ENCODE measurements at regions not wholly inside any gene's neighbourhood (a gene's known extent, or its start where the extent isn't known, plus 50 kb on each side); places are given as distances from the start of the nearest gene placed in this dataset.
"Not testable (repeated sequence)": the region's sequence is repeated elsewhere in the genome, so short reads cannot be mapped to it uniquely, and the experiment has no call there.

DNA sequence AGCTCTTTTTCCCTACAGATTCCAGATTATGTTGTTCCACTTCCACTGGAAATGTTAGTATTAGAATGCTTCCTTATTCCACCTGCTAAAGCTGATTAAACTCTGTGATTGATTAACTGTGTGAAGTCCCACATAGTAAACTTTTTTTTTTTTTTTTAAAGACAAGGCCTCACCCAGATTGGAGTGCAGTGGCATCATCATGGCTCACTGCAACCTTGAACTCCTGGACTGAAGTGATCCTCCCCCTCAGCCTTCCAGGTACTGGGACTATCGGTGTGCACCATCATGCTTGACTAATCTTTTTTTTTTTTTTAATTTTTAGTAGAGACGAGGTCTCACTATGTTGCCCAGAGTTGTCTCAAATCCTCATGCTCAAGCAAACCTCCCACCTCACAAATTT is 108.5 kb upstream of the RBMS1 start:
- no peaks in the 10 kb centered on the region for H3K4me1 Mint-ChIP-seq
- DNase-seq (ENCODE audit: low spot score in 2 of 2) (no peak), ATAC-seq (ENCODE audit: low read depth) (no peak)

DNA sequence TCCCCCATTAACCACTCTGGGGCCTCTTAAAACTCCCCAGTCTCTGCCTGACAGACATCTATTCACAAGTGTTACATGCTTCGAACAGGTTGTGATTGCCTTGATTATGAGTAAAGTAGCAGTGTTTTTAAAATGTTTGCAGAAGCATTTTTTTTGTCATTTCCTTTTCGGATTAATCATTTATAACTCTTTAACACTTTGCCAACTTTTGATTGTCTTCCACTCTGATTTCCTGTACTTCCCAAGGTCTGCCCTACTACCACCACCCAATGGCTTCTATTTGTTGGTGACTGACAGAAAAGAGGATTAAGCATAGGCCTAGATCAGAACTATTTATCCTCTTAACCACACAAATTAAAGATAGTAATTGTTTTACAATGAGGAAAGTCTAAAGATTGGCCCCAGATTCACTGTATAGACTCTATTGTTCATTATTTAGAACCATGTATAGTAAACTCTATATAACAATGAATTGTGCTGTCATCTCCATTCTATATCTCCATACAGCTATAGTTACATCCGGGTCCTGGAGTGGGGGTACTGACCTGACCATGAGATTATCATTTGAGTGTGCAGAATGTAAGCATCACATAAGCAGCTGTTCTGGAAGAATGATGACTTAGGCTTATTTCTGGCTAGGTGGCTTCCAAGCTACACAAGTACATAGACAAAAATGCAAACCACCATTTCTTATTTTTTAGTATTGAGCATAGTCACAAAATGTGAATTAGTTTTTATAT is 110.3 kb upstream of the RBMS1 start:
- H3K27ac Mint-ChIP-seq, result no peak overlapping the region
- no peaks in the 10 kb centered on the region for H3K9me3 Mint-ChIP-seq
- peaks cover 2% of the 10 kb centered on the region for H3K27me3 Mint-ChIP-seq
- ATAC-seq (ENCODE audit: low read depth), result no peak
- H3K36me3 Mint-ChIP-seq, result no peaks in the 10 kb centered on the region
- no peak overlapping the region for H3K4me3 Mint-ChIP-seq
- DNase-seq (ENCODE audit: low spot score in 2 of 2), result no peak
- no peaks in the 10 kb centered on the region for H3K4me1 Mint-ChIP-seq

More for the DNA sequence above, 108.5 kb upstream of the RBMS1 start:
- Mint-ChIP-seq H3K27me3 (peaks cover 2% of the 10 kb centered on the region), H3K4me3 (no peak overlapping the region), H3K27ac (no peak overlapping the region), H3K9me3 (no peaks in the 10 kb centered on the region), H3K36me3 (no peaks in the 10 kb centered on the region)

DNA sequence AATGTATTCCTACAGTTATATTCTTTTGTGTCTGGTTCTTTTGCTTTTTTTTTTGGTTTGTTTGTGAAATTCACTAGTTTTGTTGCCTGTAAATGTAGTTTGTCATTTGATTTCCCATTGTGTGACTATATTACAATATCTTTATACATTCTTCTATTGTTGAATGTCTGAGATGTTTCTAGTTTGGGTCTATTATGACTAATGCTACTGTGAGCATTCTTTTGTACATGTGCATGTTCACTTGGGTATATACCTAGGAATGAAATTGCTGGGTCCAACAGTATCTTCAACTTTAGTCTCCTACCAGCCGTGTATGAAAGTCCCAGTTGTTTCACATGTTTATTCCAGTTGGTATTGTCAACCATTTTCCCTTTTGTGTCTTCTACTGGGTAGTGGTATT is 112.7 kb upstream of the RBMS1 start:
- no peaks in the 10 kb centered on the region for H3K4me1 Mint-ChIP-seq
- no peak overlapping the region for H3K27ac Mint-ChIP-seq
- DNase-seq (ENCODE audit: low spot score in 2 of 2) (no peak), ATAC-seq (ENCODE audit: low read depth) (no peak)
- no peaks in the 10 kb centered on the region for H3K9me3 Mint-ChIP-seq
- no peak overlapping the region for H3K4me3 Mint-ChIP-seq
- H3K36me3 Mint-ChIP-seq, result no peaks in the 10 kb centered on the region
- peaks cover 5% of the 10 kb centered on the region for H3K27me3 Mint-ChIP-seq

DNA sequence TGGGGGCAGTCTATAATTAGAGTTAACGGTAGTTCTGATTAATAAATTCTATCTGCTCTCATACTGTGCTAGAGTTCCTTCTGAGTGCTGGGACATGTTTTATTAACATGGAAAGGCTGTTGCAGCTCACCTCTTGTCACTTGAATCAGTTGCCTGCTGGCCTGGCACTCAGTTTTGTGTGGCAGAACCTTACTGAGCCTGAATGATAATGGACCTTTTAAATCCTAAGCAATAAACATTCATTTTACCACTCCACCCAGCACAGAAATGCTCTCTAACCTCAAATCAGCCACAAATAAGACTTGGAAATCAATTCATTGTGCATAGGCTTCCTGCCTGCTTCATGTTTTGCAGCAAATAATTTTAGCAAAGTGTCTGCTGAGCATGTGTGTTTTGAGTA is 115.0 kb upstream of the RBMS1 start:
- H3K27ac Mint-ChIP-seq, result no peak overlapping the region
- H3K9me3 Mint-ChIP-seq, result no peaks in the 10 kb centered on the region
- DNase-seq (ENCODE audit: low spot score in 2 of 2) (no peak), ATAC-seq (ENCODE audit: low read depth) (no peak)
- no peaks in the 10 kb centered on the region for H3K4me1 Mint-ChIP-seq
- no peak overlapping the region for H3K4me3 Mint-ChIP-seq
- peaks cover 13% of the 10 kb centered on the region for H3K27me3 Mint-ChIP-seq
- H3K36me3 Mint-ChIP-seq, result no peaks in the 10 kb centered on the region

DNA sequence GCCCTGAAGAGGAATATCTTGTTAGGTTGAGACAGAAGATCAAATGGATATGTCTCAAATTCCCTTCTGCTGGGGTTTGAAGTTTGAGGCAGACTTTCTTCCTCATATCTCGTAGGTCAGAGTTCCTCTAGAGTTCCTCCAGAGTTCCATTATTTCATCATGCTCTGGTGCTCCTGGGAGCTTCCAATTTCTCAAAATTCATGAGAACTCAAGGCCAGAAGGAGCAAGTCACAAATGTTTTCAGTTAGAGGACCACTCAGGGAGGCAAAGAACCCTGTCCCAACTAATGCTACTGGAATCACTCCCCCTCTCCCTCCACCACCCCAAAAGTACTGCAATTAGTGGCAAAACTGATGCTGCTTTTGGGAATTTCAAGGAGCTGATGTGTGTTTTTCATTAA is 115.7 kb upstream of the RBMS1 start:
- H3K27me3 Mint-ChIP-seq, result peaks cover 17% of the 10 kb centered on the region
- no peak for DNase-seq (ENCODE audit: low spot score in 2 of 2)
- no peaks in the 10 kb centered on the region for H3K9me3 Mint-ChIP-seq
- no peak overlapping the region for H3K27ac Mint-ChIP-seq
- no peaks in the 10 kb centered on the region for H3K36me3 Mint-ChIP-seq
- H3K4me3 Mint-ChIP-seq, result no peak overlapping the region
- no peaks in the 10 kb centered on the region for H3K4me1 Mint-ChIP-seq
- ATAC-seq (ENCODE audit: low read depth), result no peak

DNA sequence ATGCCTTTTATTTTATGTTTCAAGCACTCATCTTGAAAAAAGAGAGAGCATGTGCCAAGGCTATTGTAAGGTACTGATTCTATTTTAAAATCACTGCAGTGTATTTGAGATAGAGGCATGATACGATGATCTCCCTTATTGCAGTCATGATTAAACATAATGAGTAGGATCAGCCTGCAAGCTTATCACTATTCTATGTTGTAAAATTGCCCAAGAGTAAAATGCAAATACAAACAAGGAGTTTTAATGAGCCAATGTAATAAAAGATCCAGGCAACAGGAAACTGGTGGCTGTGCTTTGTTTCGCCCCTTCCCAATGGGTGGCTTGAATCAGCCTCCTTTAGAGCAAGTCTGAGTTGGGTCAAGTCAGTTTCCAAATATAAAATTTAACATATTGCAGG is 116.4 kb upstream of the RBMS1 start:
- ATAC-seq (ENCODE audit: low read depth) (no peak), DNase-seq (ENCODE audit: low spot score in 2 of 2) (no peak)
- Mint-ChIP-seq H3K36me3 (no peaks in the 10 kb centered on the region), H3K4me3 (no peak overlapping the region), H3K9me3 (no peaks in the 10 kb centered on the region), H3K4me1 (no peaks in the 10 kb centered on the region), H3K27ac (no peak overlapping the region), H3K27me3 (peaks cover 22% of the 10 kb centered on the region)

DNA sequence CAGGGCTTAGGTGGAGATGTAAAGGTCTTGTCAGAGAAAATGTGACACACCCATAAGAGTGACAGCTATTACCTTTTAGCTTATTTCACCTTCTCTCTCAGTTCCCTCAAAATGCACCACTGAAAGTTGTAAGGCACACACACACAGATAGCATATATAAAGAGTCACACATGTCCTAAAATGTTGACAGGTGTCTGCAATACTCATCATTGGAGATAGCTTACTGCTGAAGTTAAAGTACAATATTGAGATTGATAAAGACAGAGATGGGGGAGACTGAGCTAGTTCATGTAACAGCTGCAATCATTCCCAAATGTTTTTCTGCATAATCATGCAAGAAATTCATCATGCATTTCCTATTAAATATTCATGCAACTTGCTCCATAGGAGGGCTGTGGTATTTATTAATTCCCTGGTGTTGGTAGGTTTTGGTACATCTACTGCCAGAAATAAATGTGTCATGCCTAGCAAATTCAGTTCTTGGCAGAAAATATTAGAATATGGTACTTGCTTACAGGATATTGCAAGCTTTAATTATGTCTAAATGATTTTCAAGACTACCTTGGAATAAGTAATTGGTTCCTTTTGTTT is 118.8 kb upstream of the RBMS1 start:
- DNase-seq (ENCODE audit: low spot score in 2 of 2) (no peak), ATAC-seq (ENCODE audit: low read depth) (no peak)
- H3K4me3 Mint-ChIP-seq, result no peak overlapping the region
- no peaks in the 10 kb centered on the region for H3K4me1 Mint-ChIP-seq
- no peak overlapping the region for H3K27ac Mint-ChIP-seq
- no peaks in the 10 kb centered on the region for H3K36me3 Mint-ChIP-seq
- H3K27me3 Mint-ChIP-seq, result peaks cover 20% of the 10 kb centered on the region
- H3K9me3 Mint-ChIP-seq, result peaks cover 3% of the 10 kb centered on the region

DNA sequence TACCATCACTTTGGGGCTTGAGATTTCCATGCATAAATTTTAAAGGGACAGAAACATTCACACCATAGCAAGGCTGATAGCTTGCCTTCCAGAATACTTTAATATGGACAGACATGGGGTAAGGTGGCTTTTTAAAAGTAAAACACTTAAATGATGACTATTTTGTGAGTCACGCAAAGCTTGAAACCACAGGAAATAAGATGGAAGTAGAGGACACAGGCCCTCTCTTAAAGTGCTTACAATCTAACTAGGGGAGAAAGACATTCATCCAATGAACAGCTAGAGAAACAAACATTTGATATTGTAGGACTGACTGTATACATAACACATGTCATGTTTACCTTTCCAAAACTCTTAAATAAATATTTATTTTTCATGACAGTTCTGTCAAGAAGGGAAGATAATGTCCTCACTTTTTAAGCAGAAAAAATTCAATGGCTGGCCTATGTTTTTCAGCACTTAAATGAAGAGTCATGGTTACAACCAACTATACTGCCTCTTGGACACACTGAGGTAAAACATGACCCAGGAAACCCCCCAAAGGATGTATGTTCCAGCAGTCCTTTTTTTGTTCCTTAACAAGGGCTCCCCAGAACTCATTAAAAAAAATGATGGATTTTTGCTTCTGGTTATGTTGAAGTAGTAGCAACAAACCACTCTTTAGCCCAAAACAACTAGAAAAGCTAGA is 120.0 kb upstream of the RBMS1 start:
- H3K27ac Mint-ChIP-seq, result no peak overlapping the region
- no peak for DNase-seq (ENCODE audit: low spot score in 2 of 2)

DNA sequence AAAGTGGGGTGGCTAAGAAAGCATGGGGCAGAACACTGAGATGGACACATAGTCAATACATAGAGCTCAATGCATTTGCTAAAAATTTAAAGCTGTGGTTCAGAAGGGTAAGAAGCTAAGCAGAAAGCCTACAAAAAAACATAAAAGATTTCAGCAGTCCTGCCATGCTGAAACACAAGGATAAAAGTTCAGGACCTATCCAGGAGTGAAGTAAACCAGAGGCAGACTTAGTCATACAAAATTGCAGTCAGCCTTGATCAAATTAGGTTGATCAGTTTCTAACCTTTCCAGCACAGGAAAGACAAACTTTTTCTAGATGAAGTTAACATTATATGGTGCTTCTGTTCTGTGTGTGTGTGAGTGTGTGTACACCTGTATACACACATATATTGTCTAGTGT is 120.8 kb upstream of the RBMS1 start:
- no peak for ATAC-seq (ENCODE audit: low read depth)
- H3K4me3 Mint-ChIP-seq, result no peak overlapping the region
- peaks cover 3% of the 10 kb centered on the region for H3K9me3 Mint-ChIP-seq
- H3K4me1 Mint-ChIP-seq, result no peaks in the 10 kb centered on the region
- no peak overlapping the region for H3K27ac Mint-ChIP-seq
- no peak for DNase-seq (ENCODE audit: low spot score in 2 of 2)
- no peaks in the 10 kb centered on the region for H3K36me3 Mint-ChIP-seq
- H3K27me3 Mint-ChIP-seq, result peaks cover 20% of the 10 kb centered on the region

More for the DNA sequence above, 120.0 kb upstream of the RBMS1 start:
- no peaks in the 10 kb centered on the region for H3K36me3 Mint-ChIP-seq
- peaks cover 3% of the 10 kb centered on the region for H3K9me3 Mint-ChIP-seq
- H3K27me3 Mint-ChIP-seq, result peaks cover 20% of the 10 kb centered on the region
- no peak for ATAC-seq (ENCODE audit: low read depth)
- no peak overlapping the region for H3K4me3 Mint-ChIP-seq
- no peaks in the 10 kb centered on the region for H3K4me1 Mint-ChIP-seq

DNA sequence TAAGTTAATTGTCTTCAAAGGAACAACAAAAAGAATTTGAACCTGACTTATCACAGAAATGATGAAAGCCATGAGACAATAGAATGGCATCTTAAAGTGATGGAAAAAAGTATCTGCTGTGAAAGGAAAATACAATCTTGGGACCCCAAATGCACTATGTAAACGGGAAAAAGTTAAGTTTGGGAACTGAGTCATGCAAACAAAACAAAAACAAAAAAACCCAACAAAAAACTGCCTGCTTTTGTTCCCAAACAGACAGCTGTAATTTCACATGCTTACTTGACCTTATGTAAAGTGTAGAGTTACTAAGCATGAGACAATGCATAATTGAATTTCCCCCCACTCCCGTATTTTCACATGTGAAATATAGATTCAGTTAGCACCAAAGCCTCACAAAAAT is 122.1 kb upstream of the RBMS1 start:
- no peaks in the 10 kb centered on the region for H3K36me3 Mint-ChIP-seq
- ATAC-seq (ENCODE audit: low read depth), result no peak
- no peak overlapping the region for H3K4me3 Mint-ChIP-seq
- H3K27ac Mint-ChIP-seq, result no peak overlapping the region
- H3K9me3 Mint-ChIP-seq, result peaks cover 3% of the 10 kb centered on the region
- peaks cover 20% of the 10 kb centered on the region for H3K27me3 Mint-ChIP-seq
- DNase-seq (ENCODE audit: low spot score in 2 of 2), result no peak
- no peaks in the 10 kb centered on the region for H3K4me1 Mint-ChIP-seq

DNA sequence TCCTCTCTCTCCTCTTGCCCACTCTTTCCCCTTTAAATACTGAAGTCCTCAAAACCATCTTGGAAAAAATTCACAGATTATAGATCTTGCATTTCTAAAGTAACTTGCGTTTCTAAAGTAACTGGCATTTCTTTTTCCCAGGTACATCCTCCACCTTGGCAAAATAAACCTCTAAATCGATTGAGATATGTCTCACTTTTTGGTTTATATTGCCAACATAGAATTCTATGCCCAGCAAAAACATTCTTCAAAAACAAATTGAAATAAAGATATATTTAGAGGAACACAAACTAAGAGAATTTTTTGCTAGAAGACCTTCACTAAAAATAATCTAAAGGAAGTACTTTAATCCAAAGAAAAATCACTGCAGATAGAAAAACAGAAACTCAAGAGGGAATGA is 122.5 kb upstream of the RBMS1 start:
- H3K9me3 Mint-ChIP-seq, result peaks cover 3% of the 10 kb centered on the region
- no peak for DNase-seq (ENCODE audit: low spot score in 2 of 2)
- H3K4me1 Mint-ChIP-seq, result no peaks in the 10 kb centered on the region
- peaks cover 16% of the 10 kb centered on the region for H3K27me3 Mint-ChIP-seq
- no peak for ATAC-seq (ENCODE audit: low read depth)
- H3K27ac Mint-ChIP-seq, result no peak overlapping the region
- H3K36me3 Mint-ChIP-seq, result no peaks in the 10 kb centered on the region
- no peak overlapping the region for H3K4me3 Mint-ChIP-seq

DNA sequence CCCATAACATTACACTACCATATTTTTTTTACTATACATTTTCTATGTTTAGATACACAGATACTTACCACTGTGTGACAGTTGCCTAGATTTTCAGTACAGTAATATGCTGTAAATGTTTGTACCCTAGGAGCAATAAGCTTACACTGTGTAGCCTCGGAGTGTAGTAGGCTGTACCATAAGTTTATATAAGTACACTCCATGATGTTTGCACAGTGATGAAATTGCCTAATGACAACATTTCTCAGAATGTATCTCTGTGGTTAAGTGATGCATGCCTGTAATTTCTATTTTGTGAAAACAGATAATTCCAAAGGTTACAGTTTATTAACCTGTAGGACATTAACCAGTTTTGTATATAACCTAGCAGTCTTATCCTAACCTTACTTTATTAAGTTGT is 128.1 kb upstream of the RBMS1 start:
- Mint-ChIP-seq H3K9me3 (no peaks in the 10 kb centered on the region), H3K4me3 (no peak overlapping the region), H3K4me1 (no peaks in the 10 kb centered on the region), H3K27me3 (no peaks in the 10 kb centered on the region), H3K27ac (no peak overlapping the region), H3K36me3 (no peaks in the 10 kb centered on the region)
- ATAC-seq (ENCODE audit: low read depth), result no peak
- DNase-seq (ENCODE audit: low spot score in 2 of 2), result no peak

DNA sequence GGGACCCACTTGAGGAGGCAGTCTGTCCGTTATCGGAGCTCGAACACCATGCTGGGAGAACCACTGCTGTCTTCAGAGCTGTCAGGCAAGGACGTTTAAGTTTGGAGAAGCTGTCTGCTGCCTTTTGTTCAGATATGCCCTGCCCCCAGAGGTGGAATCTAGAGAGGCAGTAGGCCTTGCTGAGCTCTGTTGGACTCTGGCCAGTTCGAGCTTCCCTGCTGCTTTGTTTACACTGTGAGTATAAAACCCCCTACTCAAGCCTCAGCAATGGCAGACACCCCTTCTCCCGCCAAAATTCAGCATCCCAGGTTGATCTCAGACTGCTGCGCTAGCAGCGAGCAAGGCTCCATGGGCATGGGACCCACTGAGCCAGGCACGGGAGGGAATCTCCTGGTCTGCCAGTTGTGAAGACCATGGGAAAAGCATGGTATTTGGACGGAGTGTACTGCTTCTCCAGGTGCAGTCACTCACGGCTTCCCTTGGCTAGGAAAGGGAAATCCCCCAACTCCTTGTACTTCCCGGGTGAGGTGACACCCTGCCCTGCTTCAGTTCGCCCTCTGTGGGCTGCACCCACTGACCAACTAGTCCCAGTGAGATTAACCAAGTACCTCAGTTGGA is 134.5 kb upstream of the RBMS1 start:
- H3K27me3 Mint-ChIP-seq; H3K27ac Mint-ChIP-seq; H3K4me3 Mint-ChIP-seq; DNase-seq (ENCODE audit: low spot score in 2 of 2); H3K36me3 Mint-ChIP-seq; H3K4me1 Mint-ChIP-seq; H3K9me3 Mint-ChIP-seq; ATAC-seq (ENCODE audit: low read depth): not testable (repeated sequence)

DNA sequence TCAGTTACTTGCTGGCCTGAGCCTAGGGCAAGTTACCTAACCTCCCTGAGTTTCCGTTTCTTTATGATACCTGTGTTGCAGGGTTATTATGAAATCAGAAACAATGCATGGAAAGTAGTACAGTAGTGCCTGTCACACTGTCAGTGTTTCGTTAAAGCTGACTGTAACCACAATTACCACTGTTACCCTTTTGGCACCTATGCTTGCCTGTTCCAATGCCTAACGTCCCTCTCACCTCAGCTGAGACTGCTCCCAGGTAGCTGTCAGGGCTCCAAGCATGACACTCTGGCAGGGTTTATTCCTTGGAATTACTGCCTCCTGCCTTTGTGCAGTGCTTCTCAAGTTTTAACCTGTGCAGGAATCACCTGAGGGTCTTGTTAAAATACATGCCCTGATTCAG is 135.2 kb upstream of the RBMS1 start:
- H3K36me3 Mint-ChIP-seq, result no peaks in the 10 kb centered on the region
- H3K27ac Mint-ChIP-seq, result no peak overlapping the region
- peaks cover 1% of the 10 kb centered on the region for H3K27me3 Mint-ChIP-seq
- no peak for ATAC-seq (ENCODE audit: low read depth)
- DNase-seq (ENCODE audit: low spot score in 2 of 2), result no peak
- H3K4me1 Mint-ChIP-seq, result no peaks in the 10 kb centered on the region
- H3K4me3 Mint-ChIP-seq, result no peak overlapping the region
- no peaks in the 10 kb centered on the region for H3K9me3 Mint-ChIP-seq

All from memory B cell (primary cell).